ENCODE measurements at regions not wholly inside any gene's neighbourhood (a gene's known extent, or its start where the extent isn't known, plus 50 kb on each side); places are given as distances from the start of the nearest gene placed in this dataset.

DNA sequence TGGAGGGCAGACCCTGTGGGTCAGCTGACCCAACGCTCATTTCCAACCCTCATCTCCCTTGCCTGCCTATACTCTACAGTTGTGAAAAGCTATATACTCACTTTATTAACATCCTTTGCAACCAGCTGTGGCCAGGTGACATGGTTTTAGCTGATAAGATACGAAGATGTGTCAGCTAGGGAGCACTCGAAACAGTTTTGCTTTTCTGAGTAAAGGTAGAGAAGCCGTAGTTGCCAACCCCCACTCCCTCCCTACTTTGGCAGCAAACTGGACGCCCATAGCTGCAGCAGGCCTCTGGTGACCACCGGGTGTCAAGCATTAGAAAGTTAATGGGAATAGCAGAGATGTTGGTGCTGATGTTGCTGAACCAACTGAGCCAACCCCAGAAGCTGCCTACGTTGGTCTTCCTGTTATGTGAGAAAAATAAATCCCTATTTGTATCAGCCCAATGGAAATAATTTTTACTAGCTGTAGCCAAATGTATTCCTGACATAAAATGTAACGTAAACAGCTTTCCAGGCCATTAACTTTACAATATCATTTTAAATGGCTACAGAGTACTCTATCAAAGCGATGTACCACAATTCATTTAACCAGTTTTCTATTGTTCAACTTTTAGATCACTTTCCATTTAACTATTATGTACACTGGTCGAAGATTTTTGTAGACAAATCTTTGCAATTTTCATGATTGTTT is 98.5 kb upstream of the TMCC3 start:
- FAIRE-seq = no peak

DNA sequence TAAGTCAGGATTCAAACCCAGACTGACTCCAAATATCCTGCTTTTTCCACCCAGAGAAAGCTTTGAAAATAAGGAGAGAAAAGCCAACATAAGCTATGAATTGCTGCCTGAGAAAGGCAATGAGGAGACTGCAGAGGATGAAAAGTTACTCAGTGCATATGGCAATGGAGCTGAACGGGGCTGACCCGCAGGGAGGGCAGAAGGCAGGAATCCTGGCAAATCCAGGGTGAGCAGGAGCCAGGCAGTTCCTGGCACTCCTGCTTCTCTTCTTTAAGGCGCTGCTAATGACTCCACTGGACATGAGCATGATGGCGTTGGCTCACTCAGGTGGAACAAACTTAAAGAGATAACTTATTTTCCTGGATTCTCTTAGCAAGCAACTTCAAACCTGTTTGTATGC is 95.2 kb upstream of the TMCC3 start:
- Histone ChIP-seq H3K27me3 (ENCODE audit: control insufficient read depth, insufficient read depth, low read length) (peaks cover 2% of the 10 kb centered on the region), H3K4me3 (ENCODE audit: low read depth, low read length) (no peak overlapping the region), H3K36me3 (ENCODE audit: control insufficient read depth, insufficient read depth, low read length) (no peaks in the 10 kb centered on the region)
- FAIRE-seq (no peak), DNase-seq (ENCODE audit: low read depth) (no peak)
- TF ChIP-seq, protein P1, sequence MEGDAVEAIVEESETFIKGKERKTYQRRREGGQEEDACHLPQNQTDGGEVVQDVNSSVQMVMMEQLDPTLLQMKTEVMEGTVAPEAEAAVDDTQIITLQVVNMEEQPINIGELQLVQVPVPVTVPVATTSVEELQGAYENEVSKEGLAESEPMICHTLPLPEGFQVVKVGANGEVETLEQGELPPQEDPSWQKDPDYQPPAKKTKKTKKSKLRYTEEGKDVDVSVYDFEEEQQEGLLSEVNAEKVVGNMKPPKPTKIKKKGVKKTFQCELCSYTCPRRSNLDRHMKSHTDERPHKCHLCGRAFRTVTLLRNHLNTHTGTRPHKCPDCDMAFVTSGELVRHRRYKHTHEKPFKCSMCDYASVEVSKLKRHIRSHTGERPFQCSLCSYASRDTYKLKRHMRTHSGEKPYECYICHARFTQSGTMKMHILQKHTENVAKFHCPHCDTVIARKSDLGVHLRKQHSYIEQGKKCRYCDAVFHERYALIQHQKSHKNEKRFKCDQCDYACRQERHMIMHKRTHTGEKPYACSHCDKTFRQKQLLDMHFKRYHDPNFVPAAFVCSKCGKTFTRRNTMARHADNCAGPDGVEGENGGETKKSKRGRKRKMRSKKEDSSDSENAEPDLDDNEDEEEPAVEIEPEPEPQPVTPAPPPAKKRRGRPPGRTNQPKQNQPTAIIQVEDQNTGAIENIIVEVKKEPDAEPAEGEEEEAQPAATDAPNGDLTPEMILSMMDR (IDR thresholded peaks at IDR 0.05; ENCODE audit: insufficient read depth, low read length, severe bottlenecking) = no peak

More for the DNA sequence above, 98.5 kb upstream of the TMCC3 start:
- no peaks in the 10 kb centered on the region for H3K36me3 ChIP-seq (ENCODE audit: control insufficient read depth, insufficient read depth, low read length)
- no peak overlapping the region for H3K4me3 ChIP-seq (ENCODE audit: low read depth, low read length)
- H3K27me3 ChIP-seq (ENCODE audit: control insufficient read depth, insufficient read depth, low read length) = no peaks in the 10 kb centered on the region
- TF ChIP-seq, protein P1 (IDR thresholded peaks at IDR 0.05; ENCODE audit: insufficient read depth, low read length, severe bottlenecking) = no peak
- no peak for DNase-seq (ENCODE audit: low read depth)

DNA sequence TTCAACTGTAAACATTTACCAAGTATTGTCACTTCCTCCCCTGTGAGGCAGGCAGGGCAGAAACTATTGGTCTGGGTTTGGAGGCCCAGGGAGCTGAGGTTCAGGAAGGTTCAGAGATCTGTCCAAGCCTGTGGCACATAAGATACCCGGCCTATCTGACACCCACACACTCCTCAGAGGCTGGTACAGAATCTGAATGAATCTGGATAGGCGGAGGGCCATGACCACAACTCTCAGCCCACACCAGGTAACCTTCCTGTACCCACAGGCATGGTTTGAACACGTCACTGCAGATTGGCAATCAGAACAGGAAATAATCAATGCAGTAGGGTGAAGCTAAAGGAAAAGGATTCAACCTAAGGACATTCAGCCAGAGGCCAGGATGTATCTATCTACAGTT is 92.8 kb upstream of the TMCC3 start:
- DNase-seq (ENCODE audit: low read depth) (peak; percentile 43), FAIRE-seq (no peak)
- peaks cover 2% of the 10 kb centered on the region for H3K27me3 ChIP-seq (ENCODE audit: control insufficient read depth, insufficient read depth, low read length)
- no peaks in the 10 kb centered on the region for H3K36me3 ChIP-seq (ENCODE audit: control insufficient read depth, insufficient read depth, low read length)
- no peak overlapping the region for H3K4me3 ChIP-seq (ENCODE audit: low read depth, low read length)
- TF ChIP-seq, protein P1 (IDR thresholded peaks at IDR 0.05; ENCODE audit: insufficient read depth, low read length, severe bottlenecking) = no peak

DNA sequence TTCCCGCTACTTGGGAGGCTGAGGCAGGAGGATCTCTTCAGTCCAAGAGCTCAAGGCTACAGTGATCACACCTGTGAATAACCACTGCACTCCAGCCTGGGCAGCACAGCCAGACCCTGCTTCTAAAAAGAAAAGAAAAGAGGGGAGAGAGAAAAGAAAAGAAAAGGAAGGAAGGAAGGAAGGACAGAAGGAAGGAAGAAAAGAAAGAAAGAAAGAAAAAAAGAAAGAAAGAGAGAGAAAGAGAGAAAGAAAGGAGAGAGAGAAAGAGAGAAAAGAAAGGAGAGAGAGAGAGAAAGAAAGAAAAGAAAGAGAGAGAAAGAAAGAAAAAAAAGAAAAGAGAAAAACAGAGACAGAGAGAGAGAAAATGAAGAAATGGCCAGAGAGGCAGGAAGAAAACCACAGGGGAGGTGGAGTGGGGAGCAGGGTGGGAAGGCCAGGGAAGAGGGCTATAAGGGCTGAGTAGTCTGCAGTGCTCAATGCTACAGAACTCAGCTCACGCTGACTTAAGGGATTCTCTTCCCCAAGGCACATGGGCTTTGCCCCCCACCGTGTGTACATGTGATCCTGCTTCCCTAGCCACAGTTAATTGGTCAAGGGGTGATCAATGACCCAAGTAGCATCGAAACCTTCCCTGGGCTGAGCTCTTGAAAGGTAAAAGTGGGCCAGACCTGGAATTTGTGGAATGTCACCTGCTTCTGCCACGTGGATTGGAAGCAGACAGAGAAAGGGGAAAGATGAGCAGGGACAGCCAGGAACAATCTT is 90.4 kb upstream of the TMCC3 start:
- FAIRE-seq (no peak), DNase-seq (ENCODE audit: low read depth) (no peak)
- TF ChIP-seq, protein P1 (IDR thresholded peaks at IDR 0.05; ENCODE audit: insufficient read depth, low read length, severe bottlenecking) = no peak

DNA sequence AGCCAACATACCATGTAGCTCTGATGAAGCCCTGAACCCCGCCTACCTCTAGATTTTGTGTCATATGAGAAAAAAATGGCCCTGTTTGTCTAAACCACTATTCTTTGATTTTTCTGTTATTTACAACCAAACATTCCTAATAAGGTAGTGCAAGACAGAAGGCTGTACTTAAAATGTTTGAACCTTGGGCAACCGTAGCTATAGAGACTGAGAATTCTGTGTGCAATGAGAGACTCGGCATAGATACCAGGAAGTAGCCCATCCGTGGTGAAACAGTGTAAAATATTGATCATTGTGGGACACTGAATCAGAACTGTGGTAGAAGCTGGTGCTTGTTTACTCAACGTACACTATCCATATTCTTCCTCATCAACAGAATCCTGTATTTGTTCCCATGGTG is 86.5 kb upstream of the TMCC3 start:
- Histone ChIP-seq H3K36me3 (ENCODE audit: control insufficient read depth, insufficient read depth, low read length) (no peaks in the 10 kb centered on the region), H3K4me3 (ENCODE audit: low read depth, low read length) (no peak overlapping the region), H3K27me3 (ENCODE audit: control insufficient read depth, insufficient read depth, low read length) (peaks cover 2% of the 10 kb centered on the region)
- FAIRE-seq (no peak), DNase-seq (ENCODE audit: low read depth) (no peak)
- TF ChIP-seq, protein P1 (IDR thresholded peaks at IDR 0.05; ENCODE audit: insufficient read depth, low read length, severe bottlenecking) = no peak

More for the DNA sequence above, 90.4 kb upstream of the TMCC3 start:
- H3K36me3 ChIP-seq (ENCODE audit: control insufficient read depth, insufficient read depth, low read length) = no peaks in the 10 kb centered on the region
- H3K27me3 ChIP-seq (ENCODE audit: control insufficient read depth, insufficient read depth, low read length) = peaks cover 2% of the 10 kb centered on the region
- H3K4me3 ChIP-seq (ENCODE audit: low read depth, low read length) = no peak overlapping the region

All from bronchial epithelial cell (primary cell).